ENCODE measurements at regions not wholly inside any gene's neighbourhood (a gene's known extent, or its start where the extent isn't known, plus 50 kb on each side); places are given as distances from the start of the nearest gene placed in this dataset.

GRCh38 chr5:98069876-98070512 lies 703.5 kb upstream of the RGMB start:
- Histone ChIP-seq H2AFZ (ENCODE audit: low read length) (no peak overlapping the region), H3K23me2 (ENCODE audit: low read depth, low read length) (no peaks in the 10 kb centered on the region), H3K36me3 (ENCODE audit: control insufficient read depth in 2 of 4, insufficient read depth in 4 of 4, low read length in 3 of 4) (no peaks in the 10 kb centered on the region), H2BK12ac (ENCODE audit: low read depth, low read length) (no peak overlapping the region), H3K4me1 (replicated peaks in 1 of 4; ENCODE audit: control insufficient read depth in 3 of 4, insufficient read depth in 4 of 4, low read length in 3 of 4) (no peaks in the 10 kb centered on the region), H4K91ac (replicated peaks; ENCODE audit: insufficient read length, low read length) (no peak overlapping the region), H2BK20ac (ENCODE audit: low read length) (no peak overlapping the region), H3K23ac (ENCODE audit: insufficient read length) (no peak overlapping the region), H4K5ac (ENCODE audit: insufficient read length, low read depth, low read length) (no peak overlapping the region), H2AK5ac (ENCODE audit: low read depth, low read length) (no peak overlapping the region), H3K9ac (replicated peaks in 1 of 4; ENCODE audit: extremely low read depth in 1 of 4, low read depth in 3 of 4, low read length in 3 of 4) (no peak overlapping the region), H3K18ac (ENCODE audit: extremely low read depth, low read length) (no peak overlapping the region), H3K56ac (replicated peaks; ENCODE audit: insufficient read length, low read depth, low read length) (no peak overlapping the region), H3K4ac (replicated peaks; ENCODE audit: insufficient read length, low read depth, low read length) (no peak overlapping the region), H4K20me1 (replicated peaks in 1 of 2; ENCODE audit: control insufficient read depth in 1 of 2, insufficient read depth in 2 of 2, low read length in 2 of 2) (no peaks in the 10 kb centered on the region), H3K9me3 (ENCODE audit: insufficient read depth in 2 of 2, low read depth in 1 of 2, low read length in 1 of 2) (no peaks in the 10 kb centered on the region), H3K79me1 (ENCODE audit: low read depth, low read length) (no peaks in the 10 kb centered on the region), H3K27me3 (replicated peaks in 1 of 4; ENCODE audit: control insufficient read depth in 3 of 4, extremely low read depth in 1 of 4, insufficient read depth in 3 of 4, low read length in 3 of 4) (no peaks in the 10 kb centered on the region), H3K4me2 (ENCODE audit: insufficient read depth in 1 of 2, low read depth in 2 of 2, low read length in 2 of 2) (no peak overlapping the region), H2BK15ac (ENCODE audit: low read length) (no peak overlapping the region), H2BK5ac (ENCODE audit: low read depth, low read length) (no peak overlapping the region), H3K27ac (ENCODE audit: low read depth, low read length) (no peak overlapping the region), H4K8ac (ENCODE audit: extremely low read depth, insufficient read depth, low read length) (no peak overlapping the region), H3K4me3 (ENCODE audit: extremely low read depth in 1 of 4, insufficient read depth in 2 of 4, low read depth in 3 of 4, low read length in 4 of 4) (no peak overlapping the region), H3K14ac (ENCODE audit: insufficient read length) (no peak overlapping the region), H3K79me2 (ENCODE audit: control insufficient read depth in 1 of 2, insufficient read depth in 2 of 2, low read length in 2 of 2) (no peaks in the 10 kb centered on the region), H2BK120ac (replicated peaks; ENCODE audit: low read depth, low read length) (no peak overlapping the region)
- DNase-seq (ENCODE audit: low read depth in 1 of 2, low spot score in 2 of 2) (no peak), FAIRE-seq (no peak)
- ChIA-PET POLR2A (ENCODE audit: partially characterized antibody) (no interaction called here), CTCF (ENCODE audit: partially characterized antibody) (interaction anchor here (1.4 kb wide), 1 partner anchor 7 kb away, joined by 3 read pairs; no protein-coding TSS in a partner anchor)
- WGBS, 2 experiments (ENCODE audit: extremely low coverage in 1 of 2, insufficient coverage in 1 of 2, insufficient read length in 1 of 2, insufficient replicate concordance in 2 of 2, low coverage in 1 of 2, low lambda C conversion rate in 2 of 2, missing lambda C conversion rate in 1 of 2), result 89% methylated on average over 1 of the region's 1 CpG; no CpG with 5 or more reads in 1 of the 2 experiments
- TF ChIP-seq POLR2AphosphoS5 (IDR thresholded peaks at IDR 0.05; ENCODE audit: low read depth, low read length), result no peak
- TF ChIP-seq BRCA1 (IDR thresholded peaks at IDR 0.05; ENCODE audit: low read depth, low read length), result no peak
- TF ChIP-seq PHF8 (conservative IDR thresholded peaks at IDR 0.05; ENCODE audit: low read depth, low read length), result no peak
- TF ChIP-seq SP2 (IDR thresholded peaks at IDR 0.05; ENCODE audit: low read length), result no peak
- TF ChIP-seq MAX (IDR thresholded peaks at IDR 0.05), result no peak
- no peak for TF ChIP-seq EP300 (IDR thresholded peaks at IDR 0.05; ENCODE audit: borderline replicate concordance in 1 of 2, low read depth in 2 of 2, low read length in 2 of 2)
- no peak for TF ChIP-seq NANOG (IDR thresholded peaks at IDR 0.05; ENCODE audit: insufficient read depth, low read depth, low read length, poor library complexity, severe bottlenecking)
- no peak for TF ChIP-seq SUZ12 (IDR thresholded peaks at IDR 0.05; ENCODE audit: low read length)
- TF ChIP-seq SIN3A (conservative IDR thresholded peaks at IDR 0.05 in 1 of 2, IDR thresholded peaks at IDR 0.05 in 1 of 2; ENCODE audit: low read depth in 1 of 2, low read length in 2 of 2), result no peak
- no peak for TF ChIP-seq ATF3 (IDR thresholded peaks at IDR 0.05; ENCODE audit: insufficient read depth, low read depth, low read length)
- TF ChIP-seq TEAD4 (IDR thresholded peaks at IDR 0.05; ENCODE audit: low read depth, low read length), result no peak
- no peak for TF ChIP-seq CBX5 (IDR thresholded peaks at IDR 0.05; ENCODE audit: low read depth, low read length)
- no peak for TF ChIP-seq SAP30 (IDR thresholded peaks at IDR 0.05; ENCODE audit: insufficient read depth, insufficient replicate concordance, low read length)

Measured in H1 (cell line).